ENCODE measurements at regions not wholly inside any gene's neighbourhood (a gene's known extent, or its start where the extent isn't known, plus 50 kb on each side); places are given as distances from the start of the nearest gene placed in this dataset.
"Not testable (repeated sequence)": the region's sequence is repeated elsewhere in the genome, so short reads cannot be mapped to it uniquely, and the experiment has no call there.

- no peak for DNase-seq
These were observed 114.8 kb upstream of the ANO5 start for GRCh38 chr11:22078063-22078462.

GRCh38 chr11:22079133-22079872 is 113.6 kb upstream of the ANO5 start:
- no peak for DNase-seq

GRCh38 chr11:22082178-22082577 is 110.7 kb upstream of the ANO5 start:
- no peak for DNase-seq

- DNase-seq: no peak
These were observed 110.1 kb upstream of the ANO5 start for GRCh38 chr11:22082788-22083187.

- no peak for DNase-seq
These were observed 108.8 kb upstream of the ANO5 start for GRCh38 chr11:22084056-22084455.

GRCh38 chr11:22084564-22084963 is 108.3 kb upstream of the ANO5 start:
- DNase-seq: no peak

- DNase-seq: no peak
These were observed 103.3 kb upstream of the ANO5 start for GRCh38 chr11:22089609-22090008.

GRCh38 chr11:22106566-22106965 is 86.3 kb upstream of the ANO5 start:
- DNase-seq: no peak

GRCh38 chr11:22115470-22116029 is 77.3 kb upstream of the ANO5 start:
- no peak for DNase-seq

- DNase-seq: not testable (repeated sequence)
These were observed 64.9 kb upstream of the ANO5 start for GRCh38 chr11:22127981-22128380.

- peak; percentile 22 for DNase-seq
These were observed 62.3 kb upstream of the ANO5 start for GRCh38 chr11:22130462-22131053.

- no peak for DNase-seq
These were observed 59.1 kb upstream of the ANO5 start for GRCh38 chr11:22133776-22134175.

GRCh38 chr11:22138264-22138663 is 54.6 kb upstream of the ANO5 start:
- no peak for DNase-seq

Data from NCI-H1694 (cell line).